A172 (cell line): ENCODE measurements at regions not wholly inside any gene's neighbourhood (a gene's known extent, or its start where the extent isn't known, plus 50 kb on each side); places are given as distances from the start of the nearest gene placed in this dataset.
"Not testable (repeated sequence)": the region's sequence is repeated elsewhere in the genome, so short reads cannot be mapped to it uniquely, and the experiment has no call there.

Experiments used
- DNase-seq: peaks from one replicate; pipeline ENCODE4 v3.0.0-alpha.2; 2015; ENCODE audit warnings: low spot score

DNA sequence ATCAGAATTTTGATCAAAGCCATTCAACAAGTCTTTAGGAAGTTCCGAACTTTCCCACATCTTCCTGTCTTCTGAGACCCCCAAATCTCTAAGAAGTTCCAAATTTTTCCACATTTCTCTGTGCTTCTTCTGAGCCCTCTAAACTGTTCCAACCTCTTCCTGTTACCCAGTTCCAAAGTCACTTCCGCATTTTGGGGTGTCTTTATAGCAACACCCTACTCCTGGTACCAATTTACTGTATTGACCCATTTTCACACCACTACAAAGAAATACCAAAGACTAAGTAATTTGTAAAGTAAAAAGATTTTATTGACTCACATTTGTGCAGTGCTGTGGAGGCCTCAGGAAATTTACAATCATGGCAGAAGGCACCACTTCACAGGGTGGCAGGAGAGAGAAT, 385.8 kb upstream of the GHITM start:
- no peak for DNase-seq

DNA sequence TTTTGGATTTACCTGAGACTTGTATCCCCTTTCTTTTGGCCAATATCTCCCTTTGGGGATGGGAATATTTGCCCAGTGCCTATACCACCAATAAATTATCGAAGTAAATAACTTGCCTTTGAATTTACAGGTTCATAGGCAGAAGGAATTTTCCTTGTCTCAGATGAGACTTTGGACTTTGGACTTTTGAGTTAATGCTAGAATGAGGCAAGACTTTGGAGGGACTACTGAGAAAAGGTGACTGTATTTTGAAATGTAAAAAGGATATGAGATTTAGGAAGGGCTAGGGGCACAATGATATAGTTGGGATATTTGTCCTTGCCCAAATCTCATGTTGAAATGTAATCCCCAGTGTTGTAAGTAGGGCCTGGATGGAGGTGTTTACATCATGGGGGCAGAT, 384.5 kb upstream of the GHITM start:
- no peak for DNase-seq

DNA sequence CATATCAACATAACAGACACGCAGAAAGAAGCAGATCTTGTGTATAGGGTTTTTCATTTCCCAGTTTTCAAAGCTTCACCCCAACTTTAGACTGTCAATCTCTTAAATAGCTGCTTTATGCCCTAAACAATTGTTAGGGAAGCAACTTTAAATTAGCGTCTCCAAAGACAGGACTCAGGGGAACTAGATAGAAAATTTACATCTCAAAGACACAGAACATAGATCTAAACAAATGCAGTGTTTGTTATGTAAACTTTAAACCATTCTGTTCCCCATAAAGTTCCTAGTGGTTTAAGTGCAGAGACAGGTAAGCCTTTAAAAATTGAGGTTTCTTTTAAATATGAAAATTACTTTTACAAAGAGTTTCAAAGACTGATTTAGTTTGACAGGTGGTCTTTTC, 379.2 kb upstream of the GHITM start:
- no peak for DNase-seq

DNA sequence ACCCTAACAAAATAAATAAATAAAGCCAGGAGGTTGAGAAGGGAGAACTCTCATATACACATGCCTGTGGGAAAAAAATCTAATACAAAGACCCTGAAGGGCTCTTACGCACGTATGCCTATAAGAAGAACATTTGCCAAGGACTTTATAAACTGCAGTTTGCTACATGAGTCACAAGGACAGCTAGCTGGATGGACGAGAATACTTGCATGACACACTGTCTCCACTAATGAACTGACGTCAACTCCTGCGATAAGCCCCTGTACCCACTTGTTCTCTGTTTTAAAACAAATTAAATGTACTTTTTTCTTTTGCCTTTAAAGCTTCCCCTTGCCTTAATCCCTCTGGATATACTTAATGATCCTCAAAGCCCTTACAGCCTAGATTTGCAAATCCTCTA, 374.6 kb upstream of the GHITM start:
- DNase-seq: peak; percentile 85

DNA sequence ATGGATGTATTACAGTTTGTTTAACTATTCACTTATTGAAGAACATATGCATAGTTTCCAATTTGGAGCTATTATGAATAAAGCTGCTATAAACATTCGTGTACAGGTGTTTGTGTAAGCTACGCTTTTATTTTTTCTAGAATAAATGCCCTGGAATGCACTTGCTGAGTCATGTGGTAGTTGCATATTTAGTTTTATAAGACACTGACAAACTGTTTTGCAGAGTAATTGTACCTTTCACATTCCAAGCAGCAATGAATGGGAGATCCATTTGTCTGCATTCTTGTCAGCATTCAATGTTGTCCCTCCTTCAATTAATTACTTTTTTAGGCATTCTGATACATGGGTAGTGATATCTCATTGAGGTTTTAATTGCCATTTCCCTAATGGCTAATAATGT, 373.6 kb upstream of the GHITM start:
- DNase-seq: peak; percentile 54

DNA sequence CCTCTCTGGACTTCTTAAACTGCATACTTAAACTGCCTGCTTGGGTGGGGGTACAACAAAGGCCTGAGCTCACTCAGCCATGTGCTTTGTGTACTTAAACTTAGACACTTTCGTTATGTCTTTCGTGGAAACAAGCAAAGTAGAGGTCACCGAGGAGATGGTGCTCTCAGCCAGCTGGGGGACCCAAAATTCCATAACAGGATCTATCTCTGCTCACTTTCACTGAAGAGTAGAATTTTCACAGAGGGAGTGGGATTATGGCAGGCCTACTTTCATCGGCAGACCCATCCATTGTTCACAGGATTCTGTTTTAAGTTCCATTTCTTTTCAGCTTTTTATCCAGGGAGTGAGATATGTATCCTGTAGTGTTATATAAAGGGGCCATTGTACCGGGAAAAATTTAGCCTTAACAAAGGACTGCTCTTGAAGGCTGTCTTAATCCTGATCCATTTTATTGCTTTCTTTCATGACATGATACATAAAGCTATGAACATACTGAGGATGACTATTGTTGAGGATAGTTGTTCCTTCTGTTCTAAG, 370.0 kb upstream of the GHITM start:
- no peak for DNase-seq

DNA sequence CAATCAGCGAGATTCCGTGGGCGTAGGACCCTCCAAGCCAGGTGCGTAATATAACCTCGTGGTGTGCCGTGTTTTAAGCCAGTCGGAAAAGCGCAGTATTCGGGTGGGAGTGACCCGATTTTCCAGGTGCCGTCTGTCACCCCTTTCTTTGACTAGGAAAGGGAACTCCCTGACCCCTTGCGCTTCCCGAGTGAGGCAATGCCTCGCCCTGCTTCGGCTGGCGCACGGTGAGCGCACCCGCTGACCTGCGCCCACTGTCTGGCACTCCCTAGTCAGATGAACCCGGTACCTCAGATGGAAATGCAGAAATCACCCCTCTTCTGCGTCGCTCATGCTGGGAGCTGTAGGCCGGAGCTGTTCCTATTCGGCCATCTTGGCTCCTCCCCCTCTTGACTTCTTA, 352.6 kb upstream of the GHITM start:
- not testable (repeated sequence) for DNase-seq

DNA sequence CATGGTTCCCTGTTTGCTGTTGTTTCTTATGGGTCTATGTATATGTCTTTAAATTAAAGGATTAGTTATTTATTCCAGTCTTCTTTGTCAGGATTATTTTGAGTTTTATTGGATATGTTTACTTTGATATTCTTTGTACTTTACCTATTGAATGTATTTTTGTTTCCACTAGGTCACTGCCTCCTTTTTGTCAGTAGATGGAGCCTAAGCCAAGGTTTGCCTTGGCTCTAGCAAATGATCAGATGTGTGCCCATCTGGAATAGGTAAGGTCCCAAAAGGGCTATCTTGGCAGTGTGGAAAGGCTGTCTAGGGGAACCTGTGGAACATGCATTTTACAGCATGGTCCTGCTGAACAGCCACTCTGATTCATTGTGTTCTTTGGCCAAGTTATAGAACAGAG, 337.3 kb upstream of the GHITM start:
- no peak for DNase-seq

DNA sequence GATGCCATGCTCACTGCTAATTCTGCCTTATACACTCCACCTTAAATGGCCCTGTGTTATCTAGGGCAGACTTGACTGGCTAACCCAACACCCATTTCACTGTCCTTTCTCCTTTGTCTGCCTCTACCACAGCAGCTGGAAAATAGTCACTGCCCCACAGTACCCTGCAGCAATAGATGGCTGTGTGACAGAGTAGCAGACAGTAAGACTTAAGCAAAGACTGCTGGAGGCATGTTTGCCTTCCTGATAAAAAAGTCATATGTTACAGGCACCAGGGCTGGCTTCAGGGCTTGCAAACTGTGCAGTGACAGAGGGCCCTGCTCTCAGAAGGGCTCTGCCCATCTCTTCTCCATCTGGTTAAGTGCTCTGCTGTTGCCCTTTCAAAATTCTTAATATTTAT, 332.6 kb upstream of the GHITM start:
- DNase-seq: no peak

DNA sequence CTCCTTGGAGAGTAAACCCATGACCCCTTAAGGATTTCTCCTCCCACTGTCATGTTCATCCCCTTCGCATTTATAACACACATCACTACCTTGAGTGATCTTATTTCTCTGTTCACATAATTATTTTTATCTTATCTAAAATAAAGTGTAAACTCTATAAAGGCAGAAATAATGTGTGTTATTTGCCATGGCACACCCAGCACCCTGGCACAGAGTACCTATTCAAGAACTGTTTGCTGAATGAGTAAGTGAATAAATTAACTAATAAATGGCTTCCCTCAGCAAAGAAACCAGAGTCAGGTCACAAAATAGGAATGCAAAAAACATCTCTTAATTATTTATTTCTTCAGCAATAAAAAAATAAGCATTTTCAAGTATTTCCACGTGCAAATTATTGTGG, 330.3 kb upstream of the GHITM start:
- DNase-seq: no peak

DNA sequence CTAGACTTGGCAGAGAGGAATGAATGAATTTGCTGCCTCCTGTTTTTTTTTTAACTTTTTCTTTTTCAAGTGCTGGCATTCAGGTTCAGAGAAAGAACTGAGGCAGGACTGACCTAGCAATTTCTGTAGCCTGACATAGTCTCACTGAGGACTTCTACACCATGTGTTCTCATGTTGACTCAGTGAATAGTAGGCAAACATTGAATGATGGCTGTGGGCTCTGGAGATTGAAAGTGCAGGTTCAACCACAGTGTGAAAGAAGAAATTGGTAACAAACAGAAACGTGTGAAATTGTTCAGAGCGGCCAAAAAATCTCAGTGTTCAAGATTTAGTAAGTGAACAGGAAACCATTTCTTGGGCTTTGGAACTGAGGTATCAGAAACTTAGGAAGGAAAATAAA, 322.4 kb upstream of the GHITM start:
- no peak for DNase-seq

DNA sequence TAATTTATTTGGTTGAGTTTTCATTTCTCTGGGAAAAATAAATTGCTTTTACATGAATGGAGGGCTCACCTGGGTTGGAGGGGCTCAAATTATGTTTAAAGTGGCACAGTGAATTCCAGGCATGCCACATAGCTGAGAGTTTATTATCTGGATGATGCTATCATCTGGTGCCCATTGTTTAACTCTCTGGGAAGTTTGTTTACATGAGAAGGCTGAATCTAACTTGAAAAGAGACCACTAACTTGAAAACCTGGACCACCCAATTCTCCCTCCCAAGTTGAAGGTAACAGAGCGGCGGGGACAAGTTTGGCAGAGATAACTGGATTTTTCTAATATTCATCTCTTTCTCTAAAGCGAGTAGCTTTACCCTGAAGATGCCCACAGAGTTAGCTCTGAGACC, 321.5 kb upstream of the GHITM start:
- DNase-seq: no peak

DNA sequence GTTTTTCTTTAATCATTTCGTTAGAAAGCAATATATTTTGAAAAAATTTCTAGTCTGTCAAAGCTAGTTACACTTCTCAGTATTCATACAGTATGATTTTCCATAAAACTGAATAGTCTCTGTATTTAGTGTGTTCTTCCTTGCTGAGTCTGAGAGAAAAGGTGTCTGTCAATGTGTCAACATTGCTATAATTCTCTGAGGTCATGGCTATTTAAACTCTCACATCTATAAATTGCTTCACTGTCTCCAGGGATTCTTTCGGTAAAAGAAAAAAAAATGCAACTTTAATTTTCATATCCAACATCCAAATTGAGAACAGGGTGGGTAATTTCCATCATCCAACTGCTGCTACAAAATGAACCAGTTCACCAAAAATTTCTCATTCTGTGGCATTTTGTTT, 319.7 kb upstream of the GHITM start:
- DNase-seq: no peak

DNA sequence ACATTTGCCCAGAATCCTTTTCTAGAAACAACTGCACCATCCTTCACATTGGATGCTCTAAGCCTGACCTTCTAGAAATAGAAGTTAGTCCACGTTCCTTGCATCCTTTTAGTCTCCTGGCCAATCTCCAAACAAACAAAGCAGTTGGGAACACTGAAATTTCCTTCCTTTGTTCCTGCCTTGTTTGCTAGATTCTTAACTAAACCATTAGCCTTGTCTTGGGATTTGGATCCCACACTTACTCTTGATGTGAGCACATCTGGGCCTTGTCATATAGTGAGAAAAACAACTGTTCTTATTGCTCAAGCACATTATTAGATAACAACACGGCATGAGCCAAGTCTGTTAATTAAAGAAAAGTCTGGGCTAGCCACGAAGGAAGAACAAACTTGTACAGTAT, 319.3 kb upstream of the GHITM start:
- peak; percentile 33 for DNase-seq

DNA sequence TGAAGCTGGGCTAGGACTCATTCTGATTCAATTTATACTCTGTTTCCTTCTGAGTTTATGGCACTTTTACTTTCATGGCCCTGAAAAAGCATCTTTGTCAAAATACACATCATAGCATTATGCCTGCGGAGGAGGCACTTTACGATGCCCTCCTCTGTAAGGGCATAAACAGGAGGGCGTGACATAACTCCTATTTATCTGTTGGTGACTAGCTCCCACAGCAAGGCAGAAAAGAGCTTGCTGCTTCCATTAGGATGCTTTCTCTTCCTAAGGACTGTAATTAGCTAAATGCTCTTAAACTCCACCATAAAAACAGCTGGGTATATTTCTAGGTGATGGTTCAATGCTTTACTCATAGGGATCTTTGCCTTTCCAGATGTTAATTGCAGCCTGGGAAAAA, 315.2 kb upstream of the GHITM start:
- no peak for DNase-seq

DNA sequence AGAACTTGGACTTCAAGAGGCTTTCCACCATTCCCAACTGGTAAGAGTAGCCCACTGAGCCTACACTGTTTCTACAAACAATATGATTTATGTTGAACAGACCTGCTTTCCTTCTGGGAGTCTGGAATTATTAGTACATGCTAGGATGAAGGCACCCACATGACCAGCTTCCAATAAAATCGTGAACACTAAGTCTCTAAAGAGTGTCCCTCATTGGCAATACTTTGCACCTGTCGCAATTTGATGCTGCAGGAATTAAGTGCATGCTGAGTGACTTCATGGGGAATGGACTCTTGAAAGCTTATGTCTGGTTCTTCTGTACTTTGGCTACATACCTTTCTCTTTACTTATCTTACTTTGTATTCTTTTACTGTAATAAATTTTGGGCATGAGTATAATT, 305.2 kb upstream of the GHITM start:
- DNase-seq: no peak

DNA sequence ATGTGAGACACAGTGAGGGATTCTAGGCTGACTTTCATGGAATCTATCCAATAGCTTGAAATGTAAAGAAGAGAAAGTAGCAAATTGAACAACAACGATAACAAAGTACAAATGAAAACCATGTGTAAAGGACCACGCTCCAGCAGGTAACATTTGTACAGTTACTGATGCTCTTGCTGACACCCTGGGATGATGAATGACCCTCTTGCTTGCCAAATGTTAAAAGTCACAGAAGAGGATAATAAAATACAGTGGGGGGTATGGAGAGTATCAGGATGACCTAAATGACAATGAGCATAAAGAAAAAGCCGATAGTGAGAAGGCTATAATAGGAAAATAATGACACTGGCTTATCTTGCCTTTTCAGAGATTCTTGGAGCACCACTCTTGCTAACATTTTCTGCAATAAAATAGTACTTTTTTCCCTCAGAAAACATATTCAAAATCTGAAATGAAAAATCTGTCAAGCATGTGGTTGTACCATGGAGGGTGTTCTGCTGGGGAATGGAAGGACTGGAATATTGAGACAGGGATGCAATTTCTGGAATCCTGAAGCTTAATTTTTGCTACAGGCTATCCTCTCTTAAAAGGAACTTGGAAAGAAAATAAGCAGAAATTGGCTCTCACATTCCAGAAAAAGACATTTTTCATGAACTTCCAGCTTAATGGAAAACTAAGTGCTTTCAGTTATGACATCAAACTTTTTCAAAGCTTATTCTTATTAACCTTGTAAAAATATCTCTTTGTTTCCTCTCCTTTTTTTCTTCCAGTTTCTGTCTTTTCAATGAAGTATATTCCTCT, 303.2 kb upstream of the GHITM start:
- DNase-seq: no peak

DNA sequence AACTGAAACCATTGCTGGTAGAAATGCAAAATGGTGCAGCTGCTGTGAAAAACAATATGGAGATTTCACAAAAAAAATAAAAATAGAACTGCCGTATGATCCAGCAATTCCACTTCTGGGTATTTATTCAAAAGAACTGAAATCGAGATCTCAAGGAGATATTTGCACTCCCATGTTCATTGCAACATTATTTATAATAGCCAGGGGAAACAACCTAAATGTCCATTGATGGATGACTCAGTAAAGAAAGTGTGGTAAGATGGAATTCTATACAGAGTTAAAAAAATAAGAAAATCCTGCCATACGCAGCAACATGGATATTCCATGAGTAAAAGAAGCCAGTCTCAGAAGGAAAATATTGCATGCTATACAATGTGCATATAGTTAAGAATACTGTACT, 290.6 kb upstream of the GHITM start:
- DNase-seq: no peak

DNA sequence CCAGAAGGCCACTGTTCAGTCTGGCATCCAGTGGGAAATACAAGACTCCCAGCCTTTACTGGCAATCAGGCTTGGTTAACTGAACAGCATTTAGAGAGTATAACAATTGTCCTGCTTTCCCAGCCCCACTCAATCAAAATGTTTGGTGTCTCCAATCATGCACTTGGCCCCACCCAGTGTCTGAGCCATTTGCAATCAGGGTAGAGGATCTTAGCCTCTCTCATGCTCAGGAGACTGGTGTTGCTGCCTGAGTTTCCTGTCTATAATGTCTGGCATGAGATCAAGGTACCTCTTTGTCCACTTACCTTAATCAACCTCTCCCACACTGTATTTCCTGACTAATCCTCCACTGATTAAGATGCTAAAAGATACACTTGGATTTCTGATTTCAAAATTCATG, 290.2 kb upstream of the GHITM start:
- DNase-seq: peak; percentile 10

DNA sequence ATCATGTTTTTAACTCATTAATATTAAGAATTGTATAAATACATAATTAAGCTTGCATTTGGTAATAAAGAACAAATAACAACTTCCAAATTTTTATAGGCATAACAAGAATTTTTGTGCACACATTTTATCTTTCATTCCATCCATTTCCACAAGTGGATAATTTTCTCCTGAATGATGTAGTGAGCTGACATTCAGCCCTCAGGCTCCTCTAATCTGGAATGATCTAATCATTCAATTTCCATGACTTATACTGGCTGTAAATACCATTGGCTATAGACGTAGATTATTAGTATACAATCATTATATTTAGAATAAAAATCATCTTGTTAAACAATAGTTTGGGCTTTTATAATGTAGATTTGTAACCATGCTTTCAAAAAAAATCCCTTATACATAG, 287.2 kb upstream of the GHITM start:
- DNase-seq: no peak

DNA sequence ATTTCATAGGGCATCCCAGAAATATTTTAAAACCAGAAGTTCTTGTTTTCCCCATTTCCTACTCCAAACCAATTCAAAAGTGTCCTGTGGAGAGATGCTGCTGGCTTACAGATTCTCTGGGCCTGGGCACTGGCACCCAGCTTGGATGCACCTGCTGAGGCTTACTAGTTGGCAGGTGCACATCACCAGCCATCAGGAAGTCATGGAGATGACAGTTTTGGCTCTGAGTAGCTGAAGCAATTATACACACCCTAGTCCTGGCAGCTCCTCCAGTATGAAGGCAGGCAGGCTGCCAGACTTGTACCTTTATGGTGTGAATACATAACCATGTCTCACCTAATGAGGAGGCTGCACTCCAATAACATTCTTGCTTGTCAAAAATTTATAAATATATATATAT, 276.6 kb upstream of the GHITM start:
- no peak for DNase-seq

DNA sequence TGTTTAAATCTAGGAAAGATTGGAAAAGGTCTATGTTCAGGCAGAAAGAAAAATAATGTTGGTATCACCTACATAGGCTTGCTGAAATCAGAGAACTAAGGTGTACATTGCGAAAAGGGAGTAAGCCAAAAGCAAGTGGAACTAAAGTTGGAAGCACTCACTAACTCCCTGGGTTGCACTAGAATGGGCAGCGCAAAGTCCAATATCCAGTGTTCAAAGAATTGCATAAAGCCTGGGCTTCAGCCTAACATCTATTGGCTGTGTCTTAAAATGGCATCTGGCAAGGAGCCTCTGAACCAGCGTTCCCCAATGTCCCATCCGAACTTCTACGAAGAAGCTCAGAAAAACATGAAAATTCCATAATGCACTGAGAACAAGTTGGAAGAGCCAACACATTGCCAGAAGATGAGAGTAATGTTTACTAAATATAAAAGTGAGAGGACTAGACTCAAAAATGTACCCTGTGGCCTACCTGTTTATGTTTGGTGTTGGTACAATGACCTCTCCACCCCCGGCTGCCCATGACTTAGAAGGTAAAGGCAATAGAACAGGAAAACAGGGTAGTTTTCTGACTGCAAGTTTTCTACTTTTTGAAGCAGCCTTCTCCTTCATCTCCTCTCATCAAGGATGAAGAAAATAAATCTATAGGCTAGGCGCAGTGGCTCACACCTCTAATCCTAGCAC, 275.9 kb upstream of the GHITM start:
- no peak for DNase-seq

DNA sequence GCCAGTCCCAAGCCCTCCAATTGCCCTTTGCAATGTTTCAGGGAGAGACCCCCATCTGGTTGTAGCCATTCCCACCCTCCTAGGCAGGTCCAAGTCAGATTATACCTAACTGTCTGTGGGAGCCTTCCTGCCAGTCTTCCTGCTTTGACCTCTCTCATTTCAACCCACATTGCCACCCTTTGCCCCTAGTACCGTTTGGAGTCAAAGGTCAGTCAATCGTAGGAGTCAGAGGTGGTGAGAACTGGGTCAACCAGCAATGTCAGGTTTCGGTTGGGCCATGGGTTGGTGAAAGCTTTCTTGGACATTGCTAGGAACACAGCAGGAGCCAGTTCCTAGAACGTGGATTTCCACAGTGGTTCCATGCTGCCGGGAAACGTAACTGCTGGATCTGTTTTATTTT, 269.4 kb upstream of the GHITM start:
- DNase-seq: no peak
